ENCODE measurements at regions not wholly inside any gene's neighbourhood (a gene's known extent, or its start where the extent isn't known, plus 50 kb on each side); places are given as distances from the start of the nearest gene placed in this dataset.
"Not testable (repeated sequence)": the region's sequence is repeated elsewhere in the genome, so short reads cannot be mapped to it uniquely, and the experiment has no call there.

GRCh38 chr22:22811016-22812009 is 76.3 kb upstream of the IGLL5 start:
- no peak for DNase-seq

GRCh38 chr22:22812031-22812905 is 75.3 kb upstream of the IGLL5 start:
- no peak for DNase-seq

GRCh38 chr22:22813126-22814075 is 74.2 kb upstream of the IGLL5 start:
- DNase-seq: no peak

DNA sequence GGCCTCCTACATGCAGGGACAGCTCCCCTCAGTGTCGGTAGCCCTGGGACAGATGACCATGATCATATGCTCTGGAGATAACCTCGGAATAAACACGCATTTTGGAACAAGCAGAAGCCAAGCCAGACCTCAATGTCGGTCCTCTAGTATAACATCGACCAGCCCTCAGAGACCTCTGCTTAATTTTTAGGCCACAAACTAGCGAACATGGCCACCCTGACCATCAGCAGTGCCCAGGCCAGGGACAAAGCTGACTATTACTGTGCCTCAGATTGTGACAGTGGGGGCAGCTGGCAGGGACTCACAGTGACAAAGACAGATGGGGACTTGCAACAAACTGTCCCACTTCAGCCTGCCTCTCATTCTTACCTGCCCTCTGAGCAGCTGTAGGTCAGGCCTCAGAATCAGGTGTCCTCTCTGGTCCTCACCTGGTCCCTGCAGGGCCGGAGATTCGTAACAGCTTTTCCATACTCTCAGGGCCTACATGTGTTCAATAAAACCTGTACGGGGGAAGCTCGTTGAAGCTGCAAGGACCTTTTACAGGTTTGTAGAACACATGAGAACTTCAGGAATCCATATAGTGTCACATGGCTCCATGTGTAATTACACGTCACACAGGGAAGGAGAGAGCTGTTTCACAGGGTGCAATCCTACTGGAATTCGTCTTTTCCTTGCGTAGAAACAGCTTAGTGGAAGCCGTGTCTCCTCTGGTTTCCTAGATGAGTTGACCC is 72.8 kb upstream of the IGLL5 start:
- DNase-seq: no peak

GRCh38 chr22:22815397-22816170 is 72.0 kb upstream of the IGLL5 start:
- no peak for DNase-seq

DNA sequence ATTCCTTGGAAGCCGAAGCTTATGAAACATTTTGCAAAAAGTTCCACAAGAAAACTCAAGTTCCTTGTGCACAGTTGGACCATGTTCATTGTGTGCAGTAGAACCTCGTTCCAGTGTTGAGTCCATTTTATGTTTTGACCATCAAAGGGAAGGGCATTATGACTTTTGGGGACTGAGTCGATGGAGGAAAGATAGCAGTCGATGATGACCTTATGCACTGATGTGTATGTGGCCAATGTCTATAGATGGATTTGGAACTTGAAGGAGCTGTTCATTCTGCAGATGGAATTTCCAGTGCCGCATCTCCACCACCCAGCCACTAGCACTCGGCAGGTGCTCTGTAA is 71.5 kb upstream of the IGLL5 start:
- no peak for DNase-seq

DNA sequence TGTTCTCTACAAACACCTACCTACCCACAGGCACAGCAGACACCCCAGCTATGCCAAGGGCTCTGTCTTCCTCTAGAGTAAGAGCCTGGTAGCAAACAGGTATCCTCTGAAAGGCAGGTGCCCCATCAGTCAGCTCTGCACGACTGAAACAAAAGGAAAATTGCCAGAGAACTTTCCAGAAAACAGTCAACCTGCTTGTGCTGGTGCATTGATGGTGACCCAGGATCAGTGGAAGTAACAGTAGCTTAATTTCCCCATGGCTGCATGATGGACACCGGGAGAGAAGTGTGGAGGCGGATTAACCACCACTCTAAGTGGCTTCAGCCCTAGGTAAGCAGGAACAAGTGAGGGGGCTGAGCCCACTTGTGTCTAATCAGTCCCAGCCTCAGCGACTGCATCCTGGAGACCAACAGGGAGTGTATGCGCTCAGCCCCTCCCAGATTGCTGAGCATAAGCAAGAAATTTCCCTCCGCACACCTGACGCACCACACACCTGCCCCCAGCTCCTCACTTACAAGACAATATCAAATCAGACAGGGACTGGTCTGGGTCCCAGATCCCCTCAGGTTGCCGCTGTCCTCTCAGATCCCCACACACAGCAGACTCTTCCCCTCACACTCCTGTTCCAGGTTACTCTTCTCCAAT is 70.7 kb upstream of the IGLL5 start:
- no peak for DNase-seq

- DNase-seq: no peak
These were observed 70.0 kb upstream of the IGLL5 start for GRCh38 chr22:22817468-22818201.

- no peak for DNase-seq
These were observed 69.4 kb upstream of the IGLL5 start for GRCh38 chr22:22818202-22818538.

DNA sequence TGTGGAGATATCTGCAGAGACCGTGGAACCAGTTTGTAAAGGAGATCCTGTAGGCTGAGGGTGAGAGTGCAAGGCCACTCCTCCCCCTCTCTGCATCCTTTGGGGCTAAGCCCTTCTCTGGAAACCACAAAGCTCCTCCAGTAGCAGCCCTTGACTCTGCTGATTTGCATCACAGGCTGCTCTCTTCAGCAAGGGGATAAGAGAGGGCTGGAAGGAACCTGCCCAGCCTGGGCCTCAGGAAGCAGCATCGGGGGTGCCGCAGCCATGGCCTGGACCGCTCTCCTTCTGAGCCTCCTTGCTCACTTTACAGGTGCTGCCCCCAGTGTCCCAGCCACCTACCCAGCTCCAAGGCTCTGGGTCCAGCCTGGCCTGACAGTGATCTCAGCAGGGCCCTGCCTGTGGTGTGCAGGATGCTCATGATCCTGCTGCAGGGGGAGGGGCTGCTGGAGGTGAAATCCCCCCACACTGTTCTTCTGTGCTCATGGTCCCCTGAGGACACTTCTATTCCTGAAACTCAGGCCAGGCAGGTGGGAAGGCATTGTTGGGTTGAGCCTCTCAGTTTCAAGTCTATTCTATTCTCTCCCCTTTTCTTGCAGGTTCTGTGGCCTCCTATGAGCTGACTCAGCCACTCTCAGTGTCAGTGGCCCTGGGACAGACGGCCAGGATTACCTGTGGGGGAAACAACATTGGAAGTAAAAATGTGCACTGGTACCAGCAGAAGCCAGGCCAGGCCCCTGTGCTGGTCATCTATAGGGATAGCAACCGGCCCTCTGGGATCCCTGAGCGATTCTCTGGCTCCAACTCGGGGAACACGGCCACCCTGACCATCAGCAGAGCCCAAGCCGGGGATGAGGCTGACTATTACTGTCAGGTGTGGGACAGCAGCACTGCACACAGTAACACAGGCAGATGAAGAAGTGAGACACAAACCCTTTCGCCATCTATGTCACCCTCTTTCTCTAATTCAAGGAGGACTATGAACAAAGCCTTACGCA is 68.5 kb upstream of the IGLL5 start:
- no peak for DNase-seq

GRCh38 chr22:22820076-22820475 is 67.5 kb upstream of the IGLL5 start:
- DNase-seq: no peak

- no peak for DNase-seq
These were observed 67.0 kb upstream of the IGLL5 start for GRCh38 chr22:22820626-22821025.

GRCh38 chr22:22821340-22821739 is 66.3 kb upstream of the IGLL5 start:
- no peak for DNase-seq

GRCh38 chr22:22822106-22822505 is 65.5 kb upstream of the IGLL5 start:
- DNase-seq: no peak

- not testable (repeated sequence) for DNase-seq
These were observed 65.1 kb upstream of the IGLL5 start for GRCh38 chr22:22822553-22822952.

DNA sequence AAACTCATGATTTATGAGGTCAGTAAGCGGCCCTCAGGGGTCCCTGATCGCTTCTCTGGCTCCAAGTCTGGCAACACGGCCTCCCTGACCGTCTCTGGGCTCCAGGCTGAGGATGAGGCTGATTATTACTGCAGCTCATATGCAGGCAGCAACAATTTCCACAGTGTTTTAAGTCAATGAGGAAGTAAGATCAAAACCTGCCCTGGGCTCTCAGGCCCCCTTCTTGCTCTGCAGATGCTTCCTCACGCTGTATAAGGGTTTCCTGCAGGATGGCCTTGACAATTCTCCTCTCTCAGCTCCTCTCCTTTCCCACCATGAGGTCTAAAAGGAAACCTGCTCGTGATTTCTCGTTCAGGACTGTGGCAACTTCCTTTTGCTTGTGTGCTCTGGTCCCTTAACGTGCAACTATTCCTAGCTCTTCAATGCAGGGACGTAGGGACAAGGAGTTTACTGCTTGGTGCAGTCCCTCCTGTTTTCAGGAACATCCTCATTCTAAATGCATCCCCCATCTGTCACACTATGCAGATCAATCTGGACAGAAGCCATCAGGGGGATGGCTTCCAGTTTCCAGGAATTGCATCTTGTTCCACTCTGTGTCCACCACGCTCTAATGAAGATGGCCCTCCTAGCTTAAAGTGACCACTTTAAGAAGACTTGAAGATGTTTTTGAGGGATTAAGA is 64.3 kb upstream of the IGLL5 start:
- DNase-seq: no peak

- no peak for DNase-seq
These were observed 63.0 kb upstream of the IGLL5 start for GRCh38 chr22:22824340-22825212.

Measured in NCI-H774 (cell line).